Neural cell (in vitro differentiated cells): ENCODE measurements at regions not wholly inside any gene's neighbourhood (a gene's known extent, or its start where the extent isn't known, plus 50 kb on each side); places are given as distances from the start of the nearest gene placed in this dataset.

Experiments used
- H2AFZ ChIP-seq: fragments of 200-600, 300-800 bp; sonication (generic), shearing (Covaris generic); 2 replicates; pipeline ENCODE4 v1.6.0; 2014; ENCODE audit warnings: low read depth, mild to moderate bottlenecking, antibody characterized with exemption, low read length, moderate library complexity
- H3F3A ChIP-seq: fragments of 200-600 bp; shearing (Covaris generic); 2 replicates; pipeline ENCODE4 v1.6.1; 2016; ENCODE audit warnings: mild to moderate bottlenecking, moderate library complexity, mixed read lengths, antibody characterized with exemption, low read length; ENCODE audit not compliant: insufficient read depth, poor library complexity, severe bottlenecking
- H3K27ac ChIP-seq: fragments of 200-600, 300-800 bp; sonication (generic), shearing (Covaris generic); 2 replicates; pipeline ENCODE4 v1.5.1; 2014; ENCODE audit warnings: mild to moderate bottlenecking, low read length, moderate library complexity
- H3K27me3 ChIP-seq: fragments of 300-800, 200-600 bp; sonication (generic), shearing (Covaris generic); 2 replicates; pipeline ENCODE4 v1.6.0; 2014; ENCODE audit warnings: mild to moderate bottlenecking, low read depth, low read length, moderate library complexity; ENCODE audit not compliant: insufficient read depth
- H3K36me3 ChIP-seq: fragments of 300-800, 200-600 bp; sonication (generic), shearing (Covaris generic); 2 replicates; pipeline ENCODE4 v1.5.1; 2014; ENCODE audit warnings: mild to moderate bottlenecking, antibody characterized with exemption, low read length, moderate library complexity; ENCODE audit not compliant: insufficient read depth
- H3K4me2 ChIP-seq: fragments of 300-800, 200-600 bp; sonication (generic), shearing (Covaris generic); 2 replicates; pipeline ENCODE4 v1.6.0; 2014; ENCODE audit warnings: mild to moderate bottlenecking, low read length
- H3K4me3 ChIP-seq: fragments of 300-800, 200-600 bp; sonication (generic), shearing (Covaris generic); 2 replicates; pipeline ENCODE4 v1.5.1; 2014; ENCODE audit warnings: mild to moderate bottlenecking, low read length, moderate library complexity
- H3K79me2 ChIP-seq: fragments of 200-600 bp; shearing (Covaris generic); replicated peaks from 2 replicates; pipeline ENCODE4 v1.6.0; 2014; ENCODE audit warnings: mild to moderate bottlenecking, low read length, moderate library complexity; ENCODE audit not compliant: insufficient read depth
- H3K9ac ChIP-seq: fragments of 300-800, 200-600 bp; sonication (generic), shearing (Covaris generic); 2 replicates; pipeline ENCODE4 v1.6.1; 2016; ENCODE audit warnings: mild to moderate bottlenecking, low read length, mixed read lengths
- H3K9me2 ChIP-seq: fragments of 200-600 bp; shearing (Covaris generic); 2 replicates; pipeline ENCODE4 v1.6.1; 2016; ENCODE audit warnings: mild to moderate bottlenecking, low read length, mixed read lengths; ENCODE audit not compliant: insufficient read depth
- H3K9me3 ChIP-seq: fragments of 200-600, 300-800 bp; sonication (generic), shearing (Covaris generic); 2 replicates; pipeline ENCODE4 v1.6.1; 2016; ENCODE audit warnings: mild to moderate bottlenecking, mixed run types, low read length, moderate library complexity, mixed read lengths
- H4K20me1 ChIP-seq: fragments of 200-600 bp; shearing (Covaris generic); 2 replicates; pipeline ENCODE4 v1.6.1; 2016; ENCODE audit warnings: mild to moderate bottlenecking, mixed run types; ENCODE audit not compliant: insufficient read depth
- CTCF ChIP-seq: fragments of 450-650 bp; IDR thresholded peaks from 2 replicates; pipeline ENCODE4 v1.5.1; 2014; ENCODE audit warnings: antibody characterized with exemption, mild to moderate bottlenecking, moderate library complexity; ENCODE audit not compliant: poor library complexity, severe bottlenecking
- EP300 ChIP-seq: fragments of 450-650 bp; conservative IDR thresholded peaks from 2 replicates; pipeline ENCODE4 v1.6.1; 2014; ENCODE audit warnings: antibody characterized with exemption, mild to moderate bottlenecking, moderate library complexity; ENCODE audit not compliant: poor library complexity, severe bottlenecking
- EZH2 ChIP-seq: fragments of 200-600, 300-800 bp; shearing (Covaris generic), sonication (generic); IDR thresholded peaks from 2 replicates; pipeline ENCODE4 v1.6.1; 2014; ENCODE audit warnings: antibody characterized with exemption, low read length, borderline replicate concordance, mild to moderate bottlenecking; ENCODE audit not compliant: insufficient read depth, poor library complexity, severe bottlenecking
- MXI1 ChIP-seq: fragments of 450-650 bp; conservative IDR thresholded peaks from 2 replicates; pipeline ENCODE4 v1.6.1; 2014; ENCODE audit warnings: antibody characterized with exemption, mild to moderate bottlenecking; ENCODE audit not compliant: poor library complexity, severe bottlenecking
- POLR2AphosphoS5 ChIP-seq: IDR thresholded peaks from 2 replicates; pipeline ENCODE4 v1.6.1; 2012
- RAD21 ChIP-seq: fragments of 450-650 bp; conservative IDR thresholded peaks from 2 replicates; pipeline ENCODE4 v1.6.1; 2014; ENCODE audit warnings: antibody characterized with exemption, mild to moderate bottlenecking, moderate library complexity
- REST ChIP-seq: IDR thresholded peaks from 2 replicates; pipeline ENCODE4 v1.6.1; 2012; ENCODE audit warnings: borderline replicate concordance
- SMC3 ChIP-seq: fragments of 450-650 bp; conservative IDR thresholded peaks from 2 replicates; pipeline ENCODE4 v1.6.1; 2014; ENCODE audit warnings: antibody characterized with exemption, mild to moderate bottlenecking, moderate library complexity; ENCODE audit not compliant: poor library complexity
- TAF1 ChIP-seq: IDR thresholded peaks from 2 replicates; pipeline ENCODE4 v1.6.1; 2012; ENCODE audit warnings: low read depth

- no peak for TF ChIP-seq SMC3
- no peak for TF ChIP-seq RAD21
- TF ChIP-seq CTCF, result no peak
- TF ChIP-seq EZH2, result no peak
- TF ChIP-seq TAF1, result no peak
- TF ChIP-seq MXI1, result no peak
- no peak for TF ChIP-seq REST
- no peak for TF ChIP-seq EP300
- TF ChIP-seq POLR2AphosphoS5, result no peak
- no peak overlapping the region for H3K27ac ChIP-seq
- H3F3A ChIP-seq, result no peaks in the 10 kb centered on the region
- H3K4me3 ChIP-seq, result no peak overlapping the region
- no peaks in the 10 kb centered on the region for H4K20me1 ChIP-seq
- no peaks in the 10 kb centered on the region for H3K9me3 ChIP-seq
- no peaks in the 10 kb centered on the region for H3K36me3 ChIP-seq
- no peak overlapping the region for H3K9ac ChIP-seq
- no peaks in the 10 kb centered on the region for H3K9me2 ChIP-seq
- no peak overlapping the region for H3K4me2 ChIP-seq
- no peaks in the 10 kb centered on the region for H3K79me2 ChIP-seq
- H2AFZ ChIP-seq, result no peak overlapping the region
- no peaks in the 10 kb centered on the region for H3K27me3 ChIP-seq
Observed at GRCh38 chr7:49486974-49487829, 286.2 kb upstream of the VWC2 start.

GRCh38 chr7:49487830-49488140 is 285.7 kb upstream of the VWC2 start:
- Histone ChIP-seq H4K20me1 (no peaks in the 10 kb centered on the region), H3K4me3 (no peak overlapping the region), H3F3A (no peaks in the 10 kb centered on the region), H3K4me2 (no peak overlapping the region), H3K27me3 (no peaks in the 10 kb centered on the region), H3K36me3 (no peaks in the 10 kb centered on the region), H2AFZ (no peak overlapping the region), H3K9ac (no peak overlapping the region), H3K27ac (no peak overlapping the region), H3K79me2 (no peaks in the 10 kb centered on the region), H3K9me2 (no peaks in the 10 kb centered on the region), H3K9me3 (no peaks in the 10 kb centered on the region)
- TF ChIP-seq EZH2, result no peak
- TF ChIP-seq EP300, result no peak
- no peak for TF ChIP-seq MXI1
- TF ChIP-seq CTCF, result no peak
- TF ChIP-seq REST, result no peak
- no peak for TF ChIP-seq RAD21
- no peak for TF ChIP-seq POLR2AphosphoS5
- TF ChIP-seq SMC3, result no peak
- TF ChIP-seq TAF1, result no peak
